ENCODE measurements at regions not wholly inside any gene's neighbourhood (a gene's known extent, or its start where the extent isn't known, plus 50 kb on each side); places are given as distances from the start of the nearest gene placed in this dataset.

- peaks cover 14% of the 10 kb centered on the region for H3K27me3 Mint-ChIP-seq
- no peaks in the 10 kb centered on the region for H3K36me3 Mint-ChIP-seq
- no peaks in the 10 kb centered on the region for H3K9me3 Mint-ChIP-seq
- no peak overlapping the region for H3K4me3 Mint-ChIP-seq
- no peak overlapping the region for H3K27ac Mint-ChIP-seq
- no peaks in the 10 kb centered on the region for H3K4me1 Mint-ChIP-seq
These were observed 308.1 kb upstream of the PFKP start for GRCh38 chr10:2759233-2759632.

GRCh38 chr10:2754943-2755342 is 312.4 kb upstream of the PFKP start:
- H3K27me3 Mint-ChIP-seq = peaks cover 6% of the 10 kb centered on the region

GRCh38 chr10:2748287-2748686 is 319.1 kb upstream of the PFKP start:
- H3K27me3 Mint-ChIP-seq = peaks cover 20% of the 10 kb centered on the region
- no peaks in the 10 kb centered on the region for H3K36me3 Mint-ChIP-seq

More at GRCh38 chr10:2754943-2755342, 312.4 kb upstream of the PFKP start:
- no peaks in the 10 kb centered on the region for H3K36me3 Mint-ChIP-seq
- H3K27ac Mint-ChIP-seq = no peak overlapping the region
- no peaks in the 10 kb centered on the region for H3K9me3 Mint-ChIP-seq
- no peaks in the 10 kb centered on the region for H3K4me1 Mint-ChIP-seq
- no peak overlapping the region for H3K4me3 Mint-ChIP-seq

GRCh38 chr10:2746638-2747037 is 320.7 kb upstream of the PFKP start:
- Mint-ChIP-seq H3K4me1 (no peaks in the 10 kb centered on the region), H3K36me3 (no peaks in the 10 kb centered on the region), H3K27ac (no peak overlapping the region), H3K4me3 (no peak overlapping the region), H3K27me3 (peaks cover 18% of the 10 kb centered on the region), H3K9me3 (no peaks in the 10 kb centered on the region)

More at GRCh38 chr10:2748287-2748686, 319.1 kb upstream of the PFKP start:
- Mint-ChIP-seq H3K27ac (no peak overlapping the region), H3K4me3 (no peak overlapping the region), H3K9me3 (no peaks in the 10 kb centered on the region), H3K4me1 (no peaks in the 10 kb centered on the region)

- H3K36me3 Mint-ChIP-seq = no peaks in the 10 kb centered on the region
- no peak overlapping the region for H3K4me3 Mint-ChIP-seq
- H3K27me3 Mint-ChIP-seq = peaks cover 20% of the 10 kb centered on the region
- H3K9me3 Mint-ChIP-seq = no peaks in the 10 kb centered on the region
- no peaks in the 10 kb centered on the region for H3K4me1 Mint-ChIP-seq
- H3K27ac Mint-ChIP-seq = no peak overlapping the region
These were observed 321.7 kb upstream of the PFKP start for GRCh38 chr10:2745666-2746065.

- H3K4me3 Mint-ChIP-seq = no peak overlapping the region
- H3K27me3 Mint-ChIP-seq = peaks cover 20% of the 10 kb centered on the region
- no peak overlapping the region for H3K27ac Mint-ChIP-seq
- no peaks in the 10 kb centered on the region for H3K9me3 Mint-ChIP-seq
- no peaks in the 10 kb centered on the region for H3K36me3 Mint-ChIP-seq
- no peaks in the 10 kb centered on the region for H3K4me1 Mint-ChIP-seq
These were observed 322.7 kb upstream of the PFKP start for GRCh38 chr10:2744547-2745200.

- Mint-ChIP-seq H3K27me3 (peaks cover 9% of the 10 kb centered on the region), H3K36me3 (no peaks in the 10 kb centered on the region), H3K9me3 (peaks cover 6% of the 10 kb centered on the region), H3K4me3 (no peak overlapping the region), H3K27ac (no peak overlapping the region), H3K4me1 (no peaks in the 10 kb centered on the region)
These were observed 332.7 kb upstream of the PFKP start for GRCh38 chr10:2734603-2735002.

GRCh38 chr10:2733278-2733963 is 333.9 kb upstream of the PFKP start:
- Mint-ChIP-seq H3K4me3 (no peak overlapping the region), H3K36me3 (no peaks in the 10 kb centered on the region), H3K27me3 (peaks cover 12% of the 10 kb centered on the region), H3K9me3 (peaks cover 6% of the 10 kb centered on the region), H3K27ac (no peak overlapping the region), H3K4me1 (no peaks in the 10 kb centered on the region)

GRCh38 chr10:2731940-2732339 is 335.4 kb upstream of the PFKP start:
- no peak overlapping the region for H3K27ac Mint-ChIP-seq

GRCh38 chr10:2729197-2729596 is 338.2 kb upstream of the PFKP start:
- H3K9me3 Mint-ChIP-seq = peaks cover 6% of the 10 kb centered on the region

More at GRCh38 chr10:2731940-2732339, 335.4 kb upstream of the PFKP start:
- H3K27me3 Mint-ChIP-seq = peaks cover 17% of the 10 kb centered on the region
- peaks cover 6% of the 10 kb centered on the region for H3K9me3 Mint-ChIP-seq
- H3K4me3 Mint-ChIP-seq = no peak overlapping the region
- H3K36me3 Mint-ChIP-seq = no peaks in the 10 kb centered on the region
- H3K4me1 Mint-ChIP-seq = no peaks in the 10 kb centered on the region

GRCh38 chr10:2728087-2728486 is 339.3 kb upstream of the PFKP start:
- no peak overlapping the region for H3K4me3 Mint-ChIP-seq
- peaks cover 6% of the 10 kb centered on the region for H3K9me3 Mint-ChIP-seq
- H3K4me1 Mint-ChIP-seq = no peaks in the 10 kb centered on the region
- peaks cover 12% of the 10 kb centered on the region for H3K27me3 Mint-ChIP-seq
- H3K27ac Mint-ChIP-seq = no peak overlapping the region
- no peaks in the 10 kb centered on the region for H3K36me3 Mint-ChIP-seq

More at GRCh38 chr10:2729197-2729596, 338.2 kb upstream of the PFKP start:
- Mint-ChIP-seq H3K27ac (no peak overlapping the region), H3K4me3 (no peak overlapping the region), H3K27me3 (peaks cover 12% of the 10 kb centered on the region), H3K4me1 (no peaks in the 10 kb centered on the region), H3K36me3 (no peaks in the 10 kb centered on the region)

- no peaks in the 10 kb centered on the region for H3K36me3 Mint-ChIP-seq
- no peak overlapping the region for H3K27ac Mint-ChIP-seq
- H3K9me3 Mint-ChIP-seq = no peaks in the 10 kb centered on the region
- H3K4me3 Mint-ChIP-seq = no peak overlapping the region
- peaks cover 8% of the 10 kb centered on the region for H3K27me3 Mint-ChIP-seq
- H3K4me1 Mint-ChIP-seq = no peaks in the 10 kb centered on the region
These were observed 350.8 kb upstream of the PFKP start for GRCh38 chr10:2716596-2716995.

- Mint-ChIP-seq H3K36me3 (no peaks in the 10 kb centered on the region), H3K9me3 (peaks cover 2% of the 10 kb centered on the region), H3K4me1 (no peaks in the 10 kb centered on the region), H3K27me3 (peaks cover 8% of the 10 kb centered on the region), H3K27ac (no peak overlapping the region), H3K4me3 (no peak overlapping the region)
These were observed 352.8 kb upstream of the PFKP start for GRCh38 chr10:2714597-2714996.

GRCh38 chr10:2703953-2704352 is 363.4 kb upstream of the PFKP start:
- no peak overlapping the region for H3K27ac Mint-ChIP-seq
- H3K9me3 Mint-ChIP-seq = no peaks in the 10 kb centered on the region
- no peaks in the 10 kb centered on the region for H3K27me3 Mint-ChIP-seq
- no peak overlapping the region for H3K4me3 Mint-ChIP-seq
- no peaks in the 10 kb centered on the region for H3K36me3 Mint-ChIP-seq
- no peaks in the 10 kb centered on the region for H3K4me1 Mint-ChIP-seq

GRCh38 chr10:2701802-2702201 is 365.5 kb upstream of the PFKP start:
- no peaks in the 10 kb centered on the region for H3K4me1 Mint-ChIP-seq
- H3K27ac Mint-ChIP-seq = no peak overlapping the region
- H3K9me3 Mint-ChIP-seq = no peaks in the 10 kb centered on the region
- no peak overlapping the region for H3K4me3 Mint-ChIP-seq
- H3K36me3 Mint-ChIP-seq = no peaks in the 10 kb centered on the region
- H3K27me3 Mint-ChIP-seq = peaks cover 1% of the 10 kb centered on the region

- Mint-ChIP-seq H3K27ac (no peak overlapping the region), H3K4me1 (no peaks in the 10 kb centered on the region), H3K4me3 (no peak overlapping the region), H3K36me3 (no peaks in the 10 kb centered on the region), H3K27me3 (peaks cover 1% of the 10 kb centered on the region), H3K9me3 (no peaks in the 10 kb centered on the region)
These were observed 366.6 kb upstream of the PFKP start for GRCh38 chr10:2700626-2701305.

Measured in activated naive CD4-positive, alpha-beta T cell treated with anti-CD3 and anti-CD28 coated beads, Interleukin-2, amount 50 U/mL, for 24 hours (primary cell).